DND-41 (cell line): ENCODE measurements at regions not wholly inside any gene's neighbourhood (a gene's known extent, or its start where the extent isn't known, plus 50 kb on each side); places are given as distances from the start of the nearest gene placed in this dataset.

ENCODE experiments used
- EZH2 ChIP-seq: IDR thresholded peaks from 3 replicates; pipeline ENCODE4 v1.6.1; 2012; ENCODE audit warnings: borderline replicate concordance, low read depth, mild to moderate bottlenecking, moderate library complexity, low read length, inconsistent platforms; ENCODE audit not compliant: severe bottlenecking
- TF ChIP-seq, protein P1 (sequence below): IDR thresholded peaks from 2 replicates; pipeline ENCODE4 v1.5.1; 2012; ENCODE audit warnings: borderline replicate concordance, low read length, moderate library complexity, mild to moderate bottlenecking; ENCODE audit not compliant: poor library complexity, severe bottlenecking; ENCODE audit errors: extremely low read depth

DNA sequence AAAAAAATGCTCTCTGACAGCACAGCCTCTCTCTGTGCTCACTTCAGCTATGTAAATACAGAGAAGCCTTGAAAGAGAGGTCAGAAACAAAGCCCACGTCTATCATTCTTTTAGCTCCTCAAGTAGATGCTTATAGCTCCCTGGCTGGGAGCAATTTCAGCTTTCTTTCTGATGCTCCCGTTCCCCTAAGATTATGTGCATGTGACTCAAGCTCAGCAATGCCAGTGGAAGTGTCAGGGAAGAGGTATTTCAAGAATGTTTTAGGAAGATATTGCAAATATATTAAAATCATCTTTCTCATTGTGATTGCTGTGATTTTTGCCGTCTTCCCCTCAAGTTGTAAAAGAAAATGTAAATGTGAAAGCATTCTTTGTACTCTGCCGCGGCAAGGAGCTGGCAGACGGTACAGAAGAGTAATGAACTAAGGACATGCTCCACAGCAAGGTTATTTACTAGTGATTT, 1353.7 kb upstream of the ACO1 start:
- TF ChIP-seq, protein P1, sequence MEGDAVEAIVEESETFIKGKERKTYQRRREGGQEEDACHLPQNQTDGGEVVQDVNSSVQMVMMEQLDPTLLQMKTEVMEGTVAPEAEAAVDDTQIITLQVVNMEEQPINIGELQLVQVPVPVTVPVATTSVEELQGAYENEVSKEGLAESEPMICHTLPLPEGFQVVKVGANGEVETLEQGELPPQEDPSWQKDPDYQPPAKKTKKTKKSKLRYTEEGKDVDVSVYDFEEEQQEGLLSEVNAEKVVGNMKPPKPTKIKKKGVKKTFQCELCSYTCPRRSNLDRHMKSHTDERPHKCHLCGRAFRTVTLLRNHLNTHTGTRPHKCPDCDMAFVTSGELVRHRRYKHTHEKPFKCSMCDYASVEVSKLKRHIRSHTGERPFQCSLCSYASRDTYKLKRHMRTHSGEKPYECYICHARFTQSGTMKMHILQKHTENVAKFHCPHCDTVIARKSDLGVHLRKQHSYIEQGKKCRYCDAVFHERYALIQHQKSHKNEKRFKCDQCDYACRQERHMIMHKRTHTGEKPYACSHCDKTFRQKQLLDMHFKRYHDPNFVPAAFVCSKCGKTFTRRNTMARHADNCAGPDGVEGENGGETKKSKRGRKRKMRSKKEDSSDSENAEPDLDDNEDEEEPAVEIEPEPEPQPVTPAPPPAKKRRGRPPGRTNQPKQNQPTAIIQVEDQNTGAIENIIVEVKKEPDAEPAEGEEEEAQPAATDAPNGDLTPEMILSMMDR: no peak
- TF ChIP-seq EZH2: no peak
